AG09319 (cell line): ENCODE measurements at regions not wholly inside any gene's neighbourhood (a gene's known extent, or its start where the extent isn't known, plus 50 kb on each side); places are given as distances from the start of the nearest gene placed in this dataset.

ENCODE experiments used
- DNase-seq: peaks from one replicate; pipeline ENCODE4 v3.0.0-alpha.2; 2010; ENCODE audit warnings: low read depth; ENCODE audit errors: extremely low read depth
- TF ChIP-seq, protein P1 (sequence below): IDR thresholded peaks from 2 replicates; pipeline ENCODE4 v1.5.1; 2011; ENCODE audit warnings: low read depth, mild to moderate bottlenecking, inconsistent platforms, low read length, moderate library complexity

DNA sequence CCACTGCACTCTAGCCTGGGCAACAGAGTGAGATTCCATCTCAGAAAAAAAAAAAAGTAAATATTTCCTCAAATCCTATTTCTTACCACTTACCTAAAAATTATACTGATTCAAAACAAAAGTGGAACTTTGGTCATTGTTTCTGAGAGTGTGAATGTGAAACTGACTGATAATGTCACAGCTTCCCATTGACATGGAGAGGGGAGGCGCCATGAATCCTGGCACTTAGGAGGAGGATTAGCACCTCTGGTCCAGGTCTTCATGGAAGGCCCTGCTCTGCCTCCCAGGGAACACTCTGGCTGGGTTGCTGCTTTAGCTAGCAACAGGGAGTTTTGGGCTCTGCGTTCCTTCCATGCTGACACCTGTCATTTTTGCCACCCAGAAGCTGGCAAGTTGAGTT is 154.3 kb upstream of the SALL1 start:
- no peak for DNase-seq
- TF ChIP-seq, protein P1, sequence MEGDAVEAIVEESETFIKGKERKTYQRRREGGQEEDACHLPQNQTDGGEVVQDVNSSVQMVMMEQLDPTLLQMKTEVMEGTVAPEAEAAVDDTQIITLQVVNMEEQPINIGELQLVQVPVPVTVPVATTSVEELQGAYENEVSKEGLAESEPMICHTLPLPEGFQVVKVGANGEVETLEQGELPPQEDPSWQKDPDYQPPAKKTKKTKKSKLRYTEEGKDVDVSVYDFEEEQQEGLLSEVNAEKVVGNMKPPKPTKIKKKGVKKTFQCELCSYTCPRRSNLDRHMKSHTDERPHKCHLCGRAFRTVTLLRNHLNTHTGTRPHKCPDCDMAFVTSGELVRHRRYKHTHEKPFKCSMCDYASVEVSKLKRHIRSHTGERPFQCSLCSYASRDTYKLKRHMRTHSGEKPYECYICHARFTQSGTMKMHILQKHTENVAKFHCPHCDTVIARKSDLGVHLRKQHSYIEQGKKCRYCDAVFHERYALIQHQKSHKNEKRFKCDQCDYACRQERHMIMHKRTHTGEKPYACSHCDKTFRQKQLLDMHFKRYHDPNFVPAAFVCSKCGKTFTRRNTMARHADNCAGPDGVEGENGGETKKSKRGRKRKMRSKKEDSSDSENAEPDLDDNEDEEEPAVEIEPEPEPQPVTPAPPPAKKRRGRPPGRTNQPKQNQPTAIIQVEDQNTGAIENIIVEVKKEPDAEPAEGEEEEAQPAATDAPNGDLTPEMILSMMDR = no peak

DNA sequence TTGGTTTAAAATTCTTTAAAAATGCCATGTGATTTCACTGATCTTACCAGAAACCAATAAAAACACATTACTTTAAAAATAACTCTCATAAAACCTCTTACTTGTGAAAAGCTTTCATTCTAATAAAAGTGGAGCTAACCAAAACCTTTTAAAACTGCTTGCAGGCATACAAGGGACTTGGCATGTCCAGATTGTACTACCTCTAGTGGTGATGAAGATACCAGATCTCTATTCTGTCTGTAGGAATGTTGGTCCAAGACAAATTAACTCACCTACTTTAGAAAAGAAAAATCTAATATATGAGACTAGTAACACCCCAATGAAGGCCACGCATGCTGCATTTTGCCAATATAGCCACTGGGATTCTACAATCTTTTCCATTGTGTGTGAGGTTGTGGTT is 151.0 kb upstream of the SALL1 start:
- DNase-seq = no peak
- TF ChIP-seq, protein P1 = no peak

DNA sequence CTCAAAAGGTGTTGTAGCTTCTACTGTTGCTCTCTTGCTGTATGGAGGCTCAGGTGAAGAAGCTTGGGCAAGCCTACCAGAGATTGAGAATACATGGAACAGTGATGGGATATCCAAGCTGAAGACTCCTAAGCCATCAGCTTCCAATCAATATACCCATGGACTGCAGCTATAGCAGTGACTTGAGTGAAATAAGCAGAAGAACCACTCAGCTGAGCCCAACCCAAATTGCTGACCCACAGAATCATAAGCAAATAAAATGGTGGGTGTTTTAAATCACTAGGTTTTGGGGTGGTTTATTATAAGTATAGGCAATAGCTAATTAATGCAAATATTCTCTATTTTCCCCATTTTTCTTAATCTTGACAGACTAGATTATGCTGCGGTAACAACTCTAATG is 147.7 kb upstream of the SALL1 start:
- no peak for DNase-seq
- TF ChIP-seq, protein P1 = no peak

DNA sequence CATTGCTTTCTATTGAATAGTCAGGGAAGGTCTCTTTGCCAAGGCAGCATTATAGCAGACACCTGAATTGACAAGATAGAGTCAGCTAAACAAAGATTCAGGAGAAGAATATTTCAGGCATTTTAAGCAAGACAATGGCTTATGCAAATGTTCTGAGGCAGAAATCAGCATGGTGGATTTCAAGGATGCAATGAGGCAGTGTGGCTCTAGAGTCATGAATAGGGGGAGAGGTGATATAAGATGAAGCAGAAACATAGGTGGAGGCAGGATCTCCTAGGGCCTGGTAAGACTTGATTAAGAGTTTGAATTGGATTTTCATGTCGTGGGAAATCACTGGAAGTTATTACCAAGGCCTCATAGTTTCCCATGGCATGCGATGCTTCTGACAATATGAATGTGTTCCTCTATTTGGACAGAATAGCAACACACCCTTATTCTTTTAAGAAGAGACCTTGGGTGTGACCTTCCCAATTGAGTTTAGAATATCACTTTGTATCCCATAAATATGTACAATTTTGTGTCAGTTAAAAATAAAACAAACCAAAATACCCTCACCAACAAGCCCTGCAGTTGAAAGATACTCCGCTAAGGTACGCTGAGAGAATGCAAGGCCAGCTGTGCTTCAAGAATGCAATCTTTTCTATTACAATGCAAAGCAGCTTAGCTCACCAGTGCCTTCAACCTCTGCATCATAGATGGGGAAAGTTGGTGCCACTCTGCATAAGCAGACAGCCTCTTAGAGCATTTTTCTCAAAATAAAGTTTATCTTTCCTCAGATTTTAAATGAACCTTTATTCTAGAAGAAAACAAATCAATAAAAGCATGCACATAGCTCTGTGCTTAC is 139.6 kb upstream of the SALL1 start:
- TF ChIP-seq, protein P1 = no peak
- DNase-seq = no peak

DNA sequence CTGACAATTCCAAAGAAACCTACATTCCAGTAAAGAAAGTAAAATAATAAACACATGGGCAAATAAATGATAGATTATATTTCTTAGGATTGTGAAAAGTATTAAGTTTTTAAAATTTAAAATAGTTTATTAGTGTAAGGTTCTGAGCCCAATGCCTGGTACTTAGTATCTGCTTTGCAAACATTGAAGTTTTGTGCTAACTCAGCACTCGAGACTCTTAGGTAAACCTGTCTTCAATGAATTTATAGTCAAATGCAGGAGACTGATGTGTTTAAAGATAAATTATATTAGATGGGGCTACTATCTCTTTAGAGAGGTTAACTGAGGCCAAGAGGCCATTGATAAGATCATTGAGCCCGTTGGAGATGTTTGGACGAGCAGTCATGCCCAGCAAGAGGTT is 138.3 kb upstream of the SALL1 start:
- TF ChIP-seq, protein P1 = no peak
- DNase-seq = no peak

DNA sequence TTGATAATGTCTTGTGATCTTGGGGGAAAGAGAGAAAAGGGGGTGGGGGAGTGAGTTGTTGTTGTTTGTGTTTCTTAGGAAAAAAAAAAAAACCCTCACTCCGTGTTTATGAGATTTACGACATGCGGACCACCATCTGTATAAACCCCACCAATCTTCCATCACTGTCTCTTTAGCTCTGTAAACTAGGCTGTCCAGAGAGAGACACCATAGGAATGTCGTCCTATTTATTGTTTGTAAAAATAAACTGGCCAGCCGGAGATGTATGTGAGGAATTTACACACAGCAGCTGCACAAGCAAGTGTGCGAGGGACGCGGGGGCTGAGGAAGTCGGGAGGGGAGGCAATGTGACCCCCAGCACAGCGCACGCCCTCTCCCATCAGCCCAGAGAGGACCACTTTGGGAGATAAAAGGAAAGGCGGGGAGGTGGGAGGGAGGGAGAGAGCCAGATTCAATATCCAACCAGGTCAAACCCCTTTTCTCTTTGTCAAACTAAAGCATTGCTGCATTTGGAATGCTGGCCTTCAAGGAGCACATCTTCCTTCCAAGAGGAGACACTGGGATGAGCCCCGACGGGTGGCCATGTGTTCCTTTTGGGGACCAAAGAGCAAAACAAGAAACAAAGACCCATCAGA is 136.2 kb upstream of the SALL1 start:
- TF ChIP-seq, protein P1 = no peak

DNA sequence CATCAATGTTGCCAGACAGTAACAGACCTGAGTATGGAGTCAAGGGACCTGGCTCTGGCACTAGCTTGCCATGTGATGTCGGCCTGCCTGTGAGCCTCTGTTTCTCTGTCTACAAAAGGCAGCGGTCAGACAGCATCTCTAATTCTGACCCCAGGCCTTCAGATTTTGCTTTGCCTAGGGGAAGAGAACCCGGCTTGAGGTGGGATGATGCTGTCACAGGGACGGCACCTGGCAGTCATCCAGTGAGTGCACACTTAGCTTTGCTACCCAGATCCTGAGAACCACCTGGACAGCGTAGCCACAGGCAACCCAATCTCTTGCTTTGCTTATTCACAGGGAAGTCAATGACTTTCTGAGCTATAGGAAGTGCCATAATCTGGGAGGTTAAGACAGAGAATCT is 135.2 kb upstream of the SALL1 start:
- DNase-seq = no peak
- TF ChIP-seq, protein P1 = no peak

More for the DNA sequence above, 136.2 kb upstream of the SALL1 start:
- DNase-seq = no peak
